GM23338 (cell line): ENCODE measurements at regions not wholly inside any gene's neighbourhood (a gene's known extent, or its start where the extent isn't known, plus 50 kb on each side); places are given as distances from the start of the nearest gene placed in this dataset.

ENCODE experiments used
- ATAC-seq: fragments of 200-7000 bp; cut with Tn5 transposase; 3 replicates; pipeline ENCODE4 v1.9.1; 2020
- DNase-seq: peaks from one replicate; pipeline ENCODE4 v3.0.0-alpha.2; 2015; ENCODE audit warnings: low spot score
- H2AFZ ChIP-seq: fragments of 200-600 bp; sonication (generic); 2 replicates; pipeline ENCODE4 v1.8.0; 2016; ENCODE audit warnings: antibody characterized with exemption, mild to moderate bottlenecking, moderate library complexity
- H3F3A ChIP-seq: fragments of 200-600 bp; sonication (generic); replicated peaks from 2 replicates; pipeline ENCODE4 v1.8.0; 2017; ENCODE audit warnings: antibody characterized with exemption, mixed run types, low read depth
- H3K27ac ChIP-seq: fragments of 200-600 bp; sonication (generic); 2 replicates; pipeline ENCODE4 v1.6.1; 2016; ENCODE audit warnings: low read depth
- H3K27me3 ChIP-seq: fragments of 200-600 bp; sonication (generic); 2 replicates; pipeline ENCODE4 v1.8.0; 2016; ENCODE audit warnings: mild to moderate bottlenecking, mixed run types, moderate library complexity; ENCODE audit not compliant: insufficient read depth
- H3K36me3 ChIP-seq: fragments of 200-600 bp; sonication (generic); 2 replicates; pipeline ENCODE4 v1.8.0; 2016; ENCODE audit warnings: mild to moderate bottlenecking; ENCODE audit not compliant: insufficient read depth
- H3K4me1 ChIP-seq: fragments of 200-600 bp; sonication (generic); 2 replicates; pipeline ENCODE4 v1.8.0; 2016; ENCODE audit warnings: mild to moderate bottlenecking, moderate library complexity; ENCODE audit not compliant: insufficient read depth
- H3K4me2 ChIP-seq: fragments of 200-600 bp; sonication (generic); 2 replicates; pipeline ENCODE4 v1.7.1; 2017; ENCODE audit warnings: mixed run types
- H3K4me3 ChIP-seq: fragments of 200-600 bp; sonication (generic); 2 replicates; pipeline ENCODE4 v1.6.1; 2016; ENCODE audit warnings: mixed run types
- H3K79me2 ChIP-seq: fragments of 200-600 bp; sonication (generic); replicated peaks from 2 replicates; pipeline ENCODE4 v1.8.0; 2017; ENCODE audit warnings: mild to moderate bottlenecking; ENCODE audit not compliant: insufficient read depth
- H3K9me2 ChIP-seq: fragments of 200-600 bp; sonication (generic); 2 replicates; pipeline ENCODE4 v1.8.0; 2017; ENCODE audit not compliant: insufficient read depth
- H4K20me1 ChIP-seq: fragments of 200-600 bp; sonication (generic); replicated peaks from 2 replicates; pipeline ENCODE4 v1.8.0; 2017; ENCODE audit warnings: mild to moderate bottlenecking; ENCODE audit not compliant: insufficient read depth
- H3K27ac Mint-ChIP-seq: 2 replicates; pipeline ENCODE4 v1.8.0; 2020; ENCODE audit warnings: inconsistent platforms, mild to moderate bottlenecking, moderate library complexity, mixed read lengths
- H3K27me3 Mint-ChIP-seq: 3 replicates; pipeline ENCODE4 v1.8.0; 2022; ENCODE audit warnings: low read depth, mild to moderate bottlenecking, moderate library complexity, mixed read lengths, inconsistent platforms; ENCODE audit not compliant: insufficient read depth, poor library complexity
- H3K36me3 Mint-ChIP-seq: 3 replicates; pipeline ENCODE4 v1.8.0; 2021; ENCODE audit warnings: low read depth, mild to moderate bottlenecking, inconsistent platforms, moderate library complexity, mixed read lengths
- H3K4me1 Mint-ChIP-seq: 3 replicates; pipeline ENCODE4 v1.8.0; 2020; ENCODE audit warnings: mild to moderate bottlenecking, inconsistent platforms, mixed read lengths
- H3K4me3 Mint-ChIP-seq: 3 replicates; pipeline ENCODE4 v1.8.0; 2021; ENCODE audit warnings: moderate library complexity, mild to moderate bottlenecking, inconsistent platforms, mixed read lengths
- H3K9me3 Mint-ChIP-seq: 3 replicates; pipeline ENCODE4 v1.8.0; 2020; ENCODE audit warnings: moderate library complexity, mild to moderate bottlenecking, inconsistent platforms, mixed read lengths
- CREB1 ChIP-seq: fragments of 250-450 bp; sonication (Bioruptor Pico); IDR thresholded peaks from 2 replicates; pipeline ENCODE4 v1.5.0; 2020; ENCODE audit warnings: low read depth, mild to moderate bottlenecking, moderate library complexity
- CTCF ChIP-seq, 2 experiments: fragments of 200-600 bp in 1 of 2; sonication (generic) in 1 of 2; conservative IDR thresholded peaks; 2 replicates each; pipeline versions ENCODE4 v1.5.1 to v1.6.1; 2016 to 2017; ENCODE audit warnings: antibody characterized with exemption in 2 of 2, low read depth in 2 of 2, mild to moderate bottlenecking in 2 of 2, moderate library complexity in 1 of 2
- ETS1 ChIP-seq: IDR thresholded peaks from 2 replicates; pipeline ENCODE4 v1.6.1; 2016; ENCODE audit warnings: antibody characterized with exemption
- EZH2 ChIP-seq: fragments of 200-600 bp; sonication (generic); IDR thresholded peaks from one replicate; pipeline ENCODE4 v1.8.0; 2017; ENCODE audit warnings: antibody characterized with exemption, mild to moderate bottlenecking, low read depth; ENCODE audit not compliant: unreplicated experiment
- EZH2phosphoT487 ChIP-seq: fragments of 200-600 bp; sonication (generic); IDR thresholded peaks from one replicate; pipeline ENCODE4 v1.8.1; 2018; ENCODE audit warnings: antibody characterized with exemption; ENCODE audit not compliant: unreplicated experiment
- JUNB ChIP-seq: IDR thresholded peaks from one replicate; pipeline ENCODE4 v1.6.1; 2016; ENCODE audit warnings: antibody characterized with exemption; ENCODE audit not compliant: unreplicated experiment
- NANOG ChIP-seq: IDR thresholded peaks from 2 replicates; pipeline ENCODE4 v1.6.1; 2016; ENCODE audit warnings: antibody characterized with exemption, borderline replicate concordance
- POLR2AphosphoS5 ChIP-seq: IDR thresholded peaks from 2 replicates; pipeline ENCODE4 v1.6.1; 2016; ENCODE audit warnings: antibody characterized with exemption, low read depth
- STAT1 ChIP-seq: IDR thresholded peaks from one replicate; pipeline ENCODE4 v1.6.1; 2016; ENCODE audit warnings: antibody characterized with exemption; ENCODE audit not compliant: unreplicated experiment
- ZNF114 ChIP-seq: fragments of 250-450 bp; sonication (Bioruptor Pico); IDR thresholded peaks from 2 replicates; pipeline ENCODE4 v1.5.0; 2020; ENCODE audit warnings: mild to moderate bottlenecking, moderate library complexity
- ZNF331 ChIP-seq: fragments of 250-450 bp; sonication (Bioruptor Pico); IDR thresholded peaks from 2 replicates; pipeline ENCODE4 v1.5.0; 2020; ENCODE audit warnings: low read depth, mild to moderate bottlenecking, moderate library complexity
- ZNF462 ChIP-seq: fragments of 250-450 bp; sonication (Bioruptor Pico); IDR thresholded peaks from 2 replicates; pipeline ENCODE4 v1.5.0; 2020; ENCODE audit warnings: mild to moderate bottlenecking, moderate library complexity
- TF ChIP-seq, protein P1 (sequence below): IDR thresholded peaks from one replicate; pipeline ENCODE4 v1.6.1; 2018; ENCODE audit warnings: antibody characterized with exemption; ENCODE audit not compliant: unreplicated experiment

GRCh38 chr2:242060212-242060835, 190.8 kb downstream of the RTP5 start:
- Mint-ChIP-seq H3K4me3 (no peak overlapping the region), H3K9me3 (peaks cover 43% of the 10 kb centered on the region), H3K4me1 (peaks cover 29% of the 10 kb centered on the region), H3K27ac (no peak overlapping the region), H3K36me3 (peaks cover 29% of the 10 kb centered on the region; the same call in 2 of the 3 replicates), H3K27me3 (peaks cover 24% of the 10 kb centered on the region)
- TF ChIP-seq STAT1 (no peak), ETS1 (no peak), ZNF331 (CRISPR knock-in tag) (no peak), ZNF114 (no peak), CTCF (conservative IDR thresholded peaks at IDR 0.05; ENCODE audit: low read depth in 2 of 2) (no peak), ZNF462 (CRISPR knock-in tag) (no peak), EZH2phosphoT487 (no peak), NANOG (no peak), EZH2 (no peak), POLR2AphosphoS5 (no peak), CREB1 (CRISPR knock-in tag) (no peak), JUNB (no peak)
- TF ChIP-seq, protein P1, sequence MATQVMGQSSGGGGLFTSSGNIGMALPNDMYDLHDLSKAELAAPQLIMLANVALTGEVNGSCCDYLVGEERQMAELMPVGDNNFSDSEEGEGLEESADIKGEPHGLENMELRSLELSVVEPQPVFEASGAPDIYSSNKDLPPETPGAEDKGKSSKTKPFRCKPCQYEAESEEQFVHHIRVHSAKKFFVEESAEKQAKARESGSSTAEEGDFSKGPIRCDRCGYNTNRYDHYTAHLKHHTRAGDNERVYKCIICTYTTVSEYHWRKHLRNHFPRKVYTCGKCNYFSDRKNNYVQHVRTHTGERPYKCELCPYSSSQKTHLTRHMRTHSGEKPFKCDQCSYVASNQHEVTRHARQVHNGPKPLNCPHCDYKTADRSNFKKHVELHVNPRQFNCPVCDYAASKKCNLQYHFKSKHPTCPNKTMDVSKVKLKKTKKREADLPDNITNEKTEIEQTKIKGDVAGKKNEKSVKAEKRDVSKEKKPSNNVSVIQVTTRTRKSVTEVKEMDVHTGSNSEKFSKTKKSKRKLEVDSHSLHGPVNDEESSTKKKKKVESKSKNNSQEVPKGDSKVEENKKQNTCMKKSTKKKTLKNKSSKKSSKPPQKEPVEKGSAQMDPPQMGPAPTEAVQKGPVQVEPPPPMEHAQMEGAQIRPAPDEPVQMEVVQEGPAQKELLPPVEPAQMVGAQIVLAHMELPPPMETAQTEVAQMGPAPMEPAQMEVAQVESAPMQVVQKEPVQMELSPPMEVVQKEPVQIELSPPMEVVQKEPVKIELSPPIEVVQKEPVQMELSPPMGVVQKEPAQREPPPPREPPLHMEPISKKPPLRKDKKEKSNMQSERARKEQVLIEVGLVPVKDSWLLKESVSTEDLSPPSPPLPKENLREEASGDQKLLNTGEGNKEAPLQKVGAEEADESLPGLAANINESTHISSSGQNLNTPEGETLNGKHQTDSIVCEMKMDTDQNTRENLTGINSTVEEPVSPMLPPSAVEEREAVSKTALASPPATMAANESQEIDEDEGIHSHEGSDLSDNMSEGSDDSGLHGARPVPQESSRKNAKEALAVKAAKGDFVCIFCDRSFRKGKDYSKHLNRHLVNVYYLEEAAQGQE = no peak
- H3K27ac ChIP-seq = no peak overlapping the region
- H3K4me1 ChIP-seq = peaks cover 22% of the 10 kb centered on the region
- no peaks in the 10 kb centered on the region for H3K9me2 ChIP-seq
- peaks cover 13% of the 10 kb centered on the region; the same call in 1 of the 2 replicates for H3K36me3 ChIP-seq
- no peak overlapping the region for H3K4me2 ChIP-seq
- no peak overlapping the region for H3K4me3 ChIP-seq
- ATAC-seq (no peak), DNase-seq (no peak)
- no peaks in the 10 kb centered on the region; the same call in 1 of the 2 replicates for H4K20me1 ChIP-seq
- H3K27me3 ChIP-seq = peaks cover 45% of the 10 kb centered on the region
- no peaks in the 10 kb centered on the region for H3K79me2 ChIP-seq
- H3F3A ChIP-seq = peaks cover 13% of the 10 kb centered on the region; the same call in 1 of the 2 replicates
- H2AFZ ChIP-seq = no peak overlapping the region
